ENCODE measurements at regions not wholly inside any gene's neighbourhood (a gene's known extent, or its start where the extent isn't known, plus 50 kb on each side); places are given as distances from the start of the nearest gene placed in this dataset.

DNA sequence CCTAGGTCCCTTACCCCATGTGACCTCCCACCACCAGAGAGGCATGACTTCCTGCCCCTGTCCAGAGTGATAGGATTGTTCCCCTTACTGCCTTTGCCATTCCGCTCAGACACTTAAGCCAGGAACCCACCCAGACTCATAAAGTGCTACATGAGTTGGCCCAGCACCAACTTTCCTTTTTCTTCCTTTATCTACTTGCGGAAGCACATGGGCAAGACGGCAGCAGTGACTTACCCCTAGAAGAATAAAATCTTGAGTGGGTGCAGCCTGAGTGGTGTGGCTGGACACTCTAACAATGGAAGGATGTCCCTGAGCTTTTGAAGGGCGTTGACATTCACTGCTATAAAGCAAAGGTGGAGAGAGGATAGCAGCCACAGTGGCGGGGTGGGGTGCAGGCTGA is 100.1 kb downstream of the MAB21L3 start:
- no peak for DNase-seq (ENCODE audit: low read depth)
- no peak overlapping the region for H3K4me3 ChIP-seq (ENCODE audit: low read depth, low read length)
- TF ChIP-seq, protein P1, sequence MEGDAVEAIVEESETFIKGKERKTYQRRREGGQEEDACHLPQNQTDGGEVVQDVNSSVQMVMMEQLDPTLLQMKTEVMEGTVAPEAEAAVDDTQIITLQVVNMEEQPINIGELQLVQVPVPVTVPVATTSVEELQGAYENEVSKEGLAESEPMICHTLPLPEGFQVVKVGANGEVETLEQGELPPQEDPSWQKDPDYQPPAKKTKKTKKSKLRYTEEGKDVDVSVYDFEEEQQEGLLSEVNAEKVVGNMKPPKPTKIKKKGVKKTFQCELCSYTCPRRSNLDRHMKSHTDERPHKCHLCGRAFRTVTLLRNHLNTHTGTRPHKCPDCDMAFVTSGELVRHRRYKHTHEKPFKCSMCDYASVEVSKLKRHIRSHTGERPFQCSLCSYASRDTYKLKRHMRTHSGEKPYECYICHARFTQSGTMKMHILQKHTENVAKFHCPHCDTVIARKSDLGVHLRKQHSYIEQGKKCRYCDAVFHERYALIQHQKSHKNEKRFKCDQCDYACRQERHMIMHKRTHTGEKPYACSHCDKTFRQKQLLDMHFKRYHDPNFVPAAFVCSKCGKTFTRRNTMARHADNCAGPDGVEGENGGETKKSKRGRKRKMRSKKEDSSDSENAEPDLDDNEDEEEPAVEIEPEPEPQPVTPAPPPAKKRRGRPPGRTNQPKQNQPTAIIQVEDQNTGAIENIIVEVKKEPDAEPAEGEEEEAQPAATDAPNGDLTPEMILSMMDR (IDR thresholded peaks at IDR 0.05; ENCODE audit: insufficient read depth, low read depth, low read length), result no peak

DNA sequence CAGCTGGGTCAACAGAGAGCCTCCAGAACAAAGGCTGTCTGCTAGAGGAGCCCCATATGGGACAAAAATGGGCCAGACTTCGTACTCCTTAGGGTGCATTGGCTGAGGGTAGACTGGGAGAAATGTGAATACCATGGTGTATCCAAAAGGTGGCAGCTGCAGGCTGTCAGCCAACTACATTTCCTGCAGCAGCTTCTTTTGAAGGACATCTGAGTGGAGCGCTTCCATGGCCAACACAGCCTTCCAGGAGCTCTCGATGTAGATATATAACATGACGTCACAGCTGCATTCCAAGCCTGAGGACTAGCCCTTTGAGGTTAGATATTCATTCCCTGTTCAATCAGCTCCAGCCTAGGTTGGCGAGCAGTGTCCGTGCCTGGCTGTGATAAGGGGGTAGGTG is 107.7 kb downstream of the MAB21L3 start:
- H3K4me3 ChIP-seq (ENCODE audit: low read depth, low read length), result no peak overlapping the region
- no peak for DNase-seq (ENCODE audit: low read depth)
- TF ChIP-seq, protein P1 (IDR thresholded peaks at IDR 0.05; ENCODE audit: insufficient read depth, low read depth, low read length), result no peak

DNA sequence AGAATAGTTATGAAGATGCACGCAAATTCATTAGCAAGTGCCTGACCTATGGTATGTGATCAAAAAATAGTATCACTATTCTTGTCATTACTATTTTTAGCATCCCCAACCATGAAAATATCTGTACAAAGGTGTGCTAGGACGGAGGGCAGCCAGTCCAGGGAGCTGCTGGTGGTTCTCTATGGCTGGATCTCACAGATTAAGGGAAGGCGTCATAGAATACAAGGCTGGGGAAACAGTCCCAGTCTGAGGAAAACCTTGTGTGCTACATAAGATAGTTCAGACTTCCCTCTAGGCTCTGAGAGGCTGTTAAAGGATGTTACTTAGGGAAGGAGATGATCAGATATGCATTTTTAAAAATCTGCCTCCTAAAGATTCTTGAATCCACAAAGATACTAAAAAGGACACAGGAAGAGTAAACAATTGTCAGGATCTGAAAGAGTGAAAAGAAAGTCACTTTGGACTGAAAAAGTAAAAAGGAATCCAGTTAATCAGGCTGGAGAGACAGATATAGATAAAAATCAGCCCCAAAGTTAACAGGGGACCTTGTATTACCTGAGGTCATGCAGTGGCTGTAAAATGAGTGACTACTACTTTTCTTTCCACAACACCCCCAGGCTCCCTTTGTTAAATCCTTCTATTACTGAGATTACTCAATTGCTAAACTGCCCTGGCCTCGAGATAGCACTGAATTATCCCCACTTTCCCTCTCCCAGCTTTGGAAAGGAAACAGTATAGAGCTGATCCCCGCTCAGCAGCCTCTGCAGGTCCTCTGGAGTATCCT is 108.6 kb downstream of the MAB21L3 start:
- TF ChIP-seq, protein P1 (IDR thresholded peaks at IDR 0.05; ENCODE audit: insufficient read depth, low read depth, low read length), result no peak
- DNase-seq (ENCODE audit: low read depth), result no peak

DNA sequence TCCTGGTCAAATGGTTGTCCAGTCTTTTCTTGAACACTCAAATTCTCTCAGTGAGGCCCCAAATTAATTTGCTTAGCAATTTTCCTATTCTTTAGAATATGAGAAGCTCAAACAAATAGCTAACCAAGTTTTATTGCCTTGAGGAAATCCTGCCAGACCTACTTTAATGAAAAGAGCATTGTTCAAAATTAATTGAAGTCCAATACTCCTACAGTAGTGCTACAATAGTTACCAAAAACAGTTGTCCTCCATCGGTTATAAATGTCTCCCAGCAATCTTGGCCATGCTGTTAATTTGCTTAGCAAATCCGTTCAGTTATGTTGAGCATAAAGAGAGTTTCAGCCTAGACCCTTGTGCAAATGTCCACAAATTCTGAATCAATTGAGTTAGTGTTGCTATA is 112.9 kb downstream of the MAB21L3 start:
- no peak for DNase-seq (ENCODE audit: low read depth)
- TF ChIP-seq, protein P1 (IDR thresholded peaks at IDR 0.05; ENCODE audit: insufficient read depth, low read depth, low read length), result no peak
- H3K4me3 ChIP-seq (ENCODE audit: low read depth, low read length), result no peak overlapping the region

More for the DNA sequence above, 108.6 kb downstream of the MAB21L3 start:
- no peak overlapping the region for H3K4me3 ChIP-seq (ENCODE audit: low read depth, low read length)

DNA sequence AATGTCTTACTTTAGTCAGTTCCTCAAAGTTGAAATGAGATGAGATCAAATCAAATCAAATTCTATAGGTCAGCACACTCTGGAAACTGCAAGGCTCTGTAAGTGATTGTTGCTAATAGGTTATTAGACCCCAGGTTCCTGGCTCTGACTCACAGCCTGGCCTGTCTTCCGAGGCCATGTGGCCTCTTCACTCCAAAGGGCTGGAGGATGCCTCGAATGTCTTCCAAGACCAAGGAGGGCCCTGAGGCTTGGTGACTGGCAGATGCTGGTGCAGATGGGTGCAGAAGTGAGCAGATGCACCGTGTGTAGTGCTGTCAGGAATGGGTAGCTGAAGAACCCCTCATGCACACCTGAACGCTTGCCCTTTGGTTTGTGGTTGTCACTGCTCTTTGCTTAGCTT is 113.4 kb downstream of the MAB21L3 start:
- DNase-seq (ENCODE audit: low read depth), result no peak
- TF ChIP-seq, protein P1 (IDR thresholded peaks at IDR 0.05; ENCODE audit: insufficient read depth, low read depth, low read length), result no peak
- H3K4me3 ChIP-seq (ENCODE audit: low read depth, low read length), result no peak overlapping the region

DNA sequence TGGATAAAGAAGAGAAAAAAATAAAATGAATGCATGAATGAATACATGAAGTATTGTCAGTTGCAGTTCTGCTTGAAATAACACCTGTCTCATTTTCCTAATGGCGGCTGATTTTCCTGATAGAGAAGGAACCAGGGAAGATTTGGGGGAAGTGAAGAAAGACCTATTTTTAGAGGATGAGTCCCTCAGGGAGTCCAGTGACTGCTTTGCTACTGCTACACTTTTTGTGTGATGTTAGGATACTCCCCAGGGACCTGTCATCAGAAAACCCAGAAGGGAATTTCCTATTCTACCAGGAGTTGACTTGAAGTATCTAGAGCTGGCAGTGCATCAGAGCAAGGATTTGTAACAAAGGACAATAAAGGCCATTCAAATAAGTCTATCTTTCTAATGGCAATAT is 114.8 kb downstream of the MAB21L3 start:
- DNase-seq (ENCODE audit: low read depth), result no peak
- H3K4me3 ChIP-seq (ENCODE audit: low read depth, low read length), result no peak overlapping the region
- TF ChIP-seq, protein P1 (IDR thresholded peaks at IDR 0.05; ENCODE audit: insufficient read depth, low read depth, low read length), result no peak

DNA sequence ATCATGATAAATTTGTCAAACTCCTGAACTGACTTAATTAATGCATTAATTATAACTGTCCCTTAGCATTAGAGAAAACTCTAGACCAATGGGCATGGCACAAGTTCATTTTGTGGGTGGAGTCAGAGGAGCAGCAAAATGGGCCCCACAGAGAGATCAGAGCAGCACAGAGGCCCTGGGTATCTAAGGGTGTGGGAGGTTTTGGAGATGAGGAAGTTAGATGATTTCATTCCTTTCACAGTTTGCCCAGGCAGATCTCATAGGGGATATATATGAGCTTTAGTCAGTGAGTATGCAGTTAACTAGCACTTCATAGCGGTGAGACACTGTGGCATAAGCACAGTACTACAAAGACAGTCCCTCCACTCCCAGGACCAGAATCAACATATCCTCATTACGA is 117.3 kb downstream of the MAB21L3 start:
- DNase-seq (ENCODE audit: low read depth), result no peak
- H3K4me3 ChIP-seq (ENCODE audit: low read depth, low read length), result no peak overlapping the region
- TF ChIP-seq, protein P1 (IDR thresholded peaks at IDR 0.05; ENCODE audit: insufficient read depth, low read depth, low read length), result no peak
